SKM-1 treated with dmso at 0.1 percent for 144 hours (cell line): ENCODE measurements at regions not wholly inside any gene's neighbourhood (a gene's known extent, or its start where the extent isn't known, plus 50 kb on each side); places are given as distances from the start of the nearest gene placed in this dataset.

Experiments
- DNase-seq: peaks from one replicate; lab custom pipeline; 2025; ENCODE audit not compliant: unreplicated experiment; lab: John Stamatoyannopoulos, UW

DNA sequence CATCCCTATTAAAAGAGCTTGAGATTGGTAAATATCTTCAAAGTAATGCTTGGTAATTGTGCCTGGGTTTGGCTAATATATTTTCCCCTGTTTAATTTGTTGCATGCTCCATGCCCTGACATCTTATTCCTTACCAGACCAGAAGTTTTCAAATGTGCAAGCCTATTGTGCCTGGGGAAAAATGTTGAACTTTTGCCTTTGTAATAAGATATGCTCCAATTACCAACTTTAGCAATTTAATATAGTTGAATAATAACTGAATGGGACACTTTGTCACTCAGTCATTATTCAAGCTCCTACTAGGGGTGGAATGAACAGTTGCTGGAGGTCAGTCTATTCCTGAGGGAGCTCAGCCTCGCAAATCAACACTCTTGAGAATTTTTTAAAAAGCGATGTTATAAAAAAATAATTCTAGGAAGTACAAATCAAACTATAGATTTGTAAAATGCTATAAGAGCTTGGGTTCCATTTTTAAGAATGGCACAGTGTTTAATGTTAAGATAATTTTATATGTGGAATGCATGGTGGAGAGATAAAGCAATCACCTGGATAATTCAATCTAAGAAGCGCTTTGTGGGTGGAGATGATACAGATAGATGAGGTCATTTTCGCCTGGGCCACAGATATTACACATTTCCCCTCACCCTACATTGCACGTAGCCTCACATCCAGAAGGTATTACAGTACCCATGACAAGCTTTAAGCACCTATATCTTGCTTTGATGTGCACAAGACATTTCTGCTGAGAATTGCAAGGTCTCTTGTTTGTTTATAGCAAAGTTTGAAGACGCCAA, 231.8 kb downstream of the PIK3R1 start:
- DNase-seq: no peak

GRCh38 chr5:68449380-68449779, 233.8 kb downstream of the PIK3R1 start:
- DNase-seq: no peak

- no peak for DNase-seq
These were observed 234.8 kb downstream of the PIK3R1 start for GRCh38 chr5:68450245-68450852.

DNA sequence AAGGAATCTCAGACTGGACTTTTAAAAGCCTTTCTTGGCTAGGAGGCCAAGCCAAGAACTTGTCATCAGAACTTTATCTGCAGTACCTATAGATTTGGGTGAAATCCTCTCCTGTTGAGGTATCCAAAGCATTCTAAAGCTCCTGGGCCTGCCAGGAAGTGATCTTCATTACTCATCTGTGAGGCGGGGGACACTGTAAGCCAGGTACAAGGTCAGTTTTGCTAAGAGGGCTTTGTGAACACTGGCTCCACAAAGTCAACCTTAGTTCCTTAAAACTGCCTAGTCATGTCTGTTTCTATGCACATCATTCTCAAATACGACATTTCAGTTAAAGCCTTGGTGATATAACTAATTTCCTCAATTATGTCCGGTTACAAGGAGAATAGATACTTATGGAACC, 236.7 kb downstream of the PIK3R1 start:
- no peak for DNase-seq

DNA sequence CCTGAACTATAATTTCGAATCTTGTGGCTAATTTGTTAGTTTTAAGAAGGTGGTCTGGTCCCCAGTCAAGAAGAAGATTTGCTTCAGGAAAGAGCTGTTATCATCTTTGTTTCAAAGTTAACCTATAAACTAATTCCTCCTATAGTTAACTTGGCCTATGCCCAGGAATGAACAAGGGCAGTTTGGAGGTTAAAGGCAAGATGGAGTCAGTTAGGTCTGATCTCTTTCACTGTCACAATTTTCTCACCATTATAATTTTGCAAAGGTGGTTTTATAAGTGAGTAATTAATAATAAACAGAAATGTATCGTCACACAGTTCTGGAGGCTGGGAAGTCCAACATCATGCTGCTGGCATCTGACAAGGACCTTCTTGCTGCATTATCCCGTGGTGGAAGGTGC, 238.6 kb downstream of the PIK3R1 start:
- DNase-seq: no peak

GRCh38 chr5:68454766-68455165, 239.2 kb downstream of the PIK3R1 start:
- DNase-seq: no peak

- DNase-seq: no peak
These were observed 239.7 kb downstream of the PIK3R1 start for GRCh38 chr5:68455216-68455615.

DNA sequence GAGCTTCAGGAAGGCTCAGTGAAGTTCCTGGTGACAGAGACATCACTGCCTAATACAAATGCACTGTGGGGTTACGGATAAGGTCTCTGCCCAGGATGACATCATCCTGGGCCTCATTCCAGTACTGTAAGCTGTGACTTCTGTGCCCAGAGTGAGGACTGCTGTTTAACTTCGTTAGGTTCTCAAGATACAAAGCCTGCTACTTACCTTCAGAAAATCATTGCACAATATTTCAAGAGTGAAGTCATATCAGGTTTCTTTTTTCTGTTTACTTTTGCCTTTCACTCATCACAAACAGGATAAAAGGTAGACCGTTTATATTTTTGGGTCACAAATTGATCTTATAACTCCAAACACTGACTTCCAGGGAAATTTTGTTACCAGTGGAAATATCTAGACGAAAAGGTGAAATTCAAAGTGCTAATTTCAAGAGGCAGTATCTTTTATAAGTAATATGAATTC, 241.2 kb downstream of the PIK3R1 start:
- DNase-seq: no peak

GRCh38 chr5:68457285-68457684, 241.7 kb downstream of the PIK3R1 start:
- no peak for DNase-seq

GRCh38 chr5:68458416-68459021, 243.0 kb downstream of the PIK3R1 start:
- DNase-seq: no peak

DNA sequence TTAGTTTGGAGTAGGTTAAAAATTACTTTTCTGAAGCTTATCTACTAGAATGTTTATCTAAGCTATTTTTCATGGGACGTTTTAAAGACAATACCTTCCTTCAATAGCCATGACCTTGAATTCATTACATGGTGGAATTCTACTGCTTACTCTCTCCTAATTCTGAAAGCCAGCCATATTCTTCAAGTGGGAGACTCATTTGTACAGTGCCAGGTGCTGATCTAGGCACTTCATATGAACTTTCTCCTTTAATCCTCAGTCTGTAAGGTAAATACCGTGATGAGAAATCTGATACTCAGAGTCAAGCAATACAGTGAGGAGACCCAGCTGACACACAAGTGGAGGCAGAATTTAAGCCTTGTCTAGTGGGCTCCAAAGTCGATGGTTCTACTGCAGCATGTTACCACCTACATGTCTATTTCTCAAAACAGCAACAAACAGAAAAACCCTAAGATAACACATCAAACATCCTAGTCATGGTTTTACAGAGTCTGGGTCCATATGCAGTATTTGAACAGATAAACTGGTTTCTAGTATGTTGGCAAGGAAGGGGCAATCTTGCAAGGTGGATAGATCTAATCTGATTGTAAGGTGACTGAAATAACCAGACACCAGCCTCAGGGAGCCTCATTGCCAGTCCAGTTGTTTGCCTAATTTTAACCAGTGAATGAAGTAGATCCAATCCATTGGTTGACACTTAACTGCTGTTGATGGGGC, 243.7 kb downstream of the PIK3R1 start:
- DNase-seq: no peak

DNA sequence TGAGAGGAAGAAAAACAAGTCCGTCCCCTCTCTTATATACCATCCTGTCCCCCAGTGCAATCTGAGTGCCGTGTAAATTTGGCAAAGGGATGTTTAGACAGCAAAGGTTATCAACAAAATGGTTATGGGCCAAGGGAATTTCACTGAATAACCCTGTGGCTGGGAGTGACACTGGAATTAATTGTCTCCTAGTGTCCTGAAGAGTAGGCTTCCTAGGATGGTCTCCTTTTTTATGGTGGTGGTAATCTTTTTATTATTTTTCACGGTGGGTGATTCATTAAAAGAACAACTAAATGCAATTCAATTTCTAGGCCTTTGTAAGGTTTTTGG, 244.2 kb downstream of the PIK3R1 start:
- DNase-seq: no peak

DNA sequence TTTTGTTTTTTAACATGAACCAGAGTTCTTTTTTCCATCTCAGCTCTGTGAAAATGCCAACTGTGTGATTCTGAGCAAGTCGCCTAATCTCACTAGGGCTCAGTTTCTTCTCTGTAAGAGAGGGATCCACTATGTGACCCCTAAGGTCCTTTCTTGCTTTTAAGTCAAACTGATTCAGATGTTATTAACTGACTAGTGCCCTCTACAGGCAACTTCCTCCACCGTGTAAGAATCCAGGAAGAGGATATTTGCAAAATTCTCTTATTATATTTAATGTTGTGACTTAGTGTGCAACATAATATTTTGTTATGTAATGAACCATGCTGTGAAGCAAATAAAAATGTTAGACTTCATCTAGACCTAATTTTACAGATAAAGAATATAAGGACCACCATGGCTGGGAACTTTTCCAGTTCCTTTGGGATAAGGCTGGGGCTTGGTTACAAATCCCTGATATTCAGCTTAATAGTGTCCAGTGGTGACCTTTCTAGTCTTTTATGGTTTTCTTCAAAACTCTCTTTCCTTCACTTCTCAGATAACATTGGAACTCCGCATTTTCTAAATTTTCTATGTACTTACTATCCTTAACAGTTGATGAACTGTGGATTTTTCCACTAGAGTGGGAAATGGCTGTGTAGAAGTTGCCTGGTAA, 244.7 kb downstream of the PIK3R1 start:
- DNase-seq: peak; percentile 57

DNA sequence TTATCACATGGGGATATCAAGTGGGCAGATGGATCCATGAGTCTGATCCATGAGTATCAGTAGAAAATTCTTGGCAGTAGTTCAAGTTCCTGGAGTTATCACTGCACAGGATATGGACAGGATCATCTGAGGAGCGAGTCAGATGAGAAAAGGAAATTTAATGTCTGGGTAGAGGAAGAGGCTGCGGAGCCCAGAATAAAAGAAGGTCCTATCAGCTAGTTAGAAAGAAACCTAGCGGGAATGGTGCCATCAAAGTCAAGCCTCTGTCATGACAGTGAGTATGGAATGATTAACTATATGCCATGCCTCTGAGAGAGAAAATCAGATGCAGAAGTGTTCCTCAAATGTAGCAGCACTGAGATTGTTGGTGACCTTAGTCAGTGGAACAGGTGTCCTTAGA, 248.1 kb downstream of the PIK3R1 start:
- no peak for DNase-seq

GRCh38 chr5:68464424-68464823, 248.9 kb downstream of the PIK3R1 start:
- no peak for DNase-seq

GRCh38 chr5:68465133-68465532, 249.6 kb downstream of the PIK3R1 start:
- DNase-seq: no peak

DNA sequence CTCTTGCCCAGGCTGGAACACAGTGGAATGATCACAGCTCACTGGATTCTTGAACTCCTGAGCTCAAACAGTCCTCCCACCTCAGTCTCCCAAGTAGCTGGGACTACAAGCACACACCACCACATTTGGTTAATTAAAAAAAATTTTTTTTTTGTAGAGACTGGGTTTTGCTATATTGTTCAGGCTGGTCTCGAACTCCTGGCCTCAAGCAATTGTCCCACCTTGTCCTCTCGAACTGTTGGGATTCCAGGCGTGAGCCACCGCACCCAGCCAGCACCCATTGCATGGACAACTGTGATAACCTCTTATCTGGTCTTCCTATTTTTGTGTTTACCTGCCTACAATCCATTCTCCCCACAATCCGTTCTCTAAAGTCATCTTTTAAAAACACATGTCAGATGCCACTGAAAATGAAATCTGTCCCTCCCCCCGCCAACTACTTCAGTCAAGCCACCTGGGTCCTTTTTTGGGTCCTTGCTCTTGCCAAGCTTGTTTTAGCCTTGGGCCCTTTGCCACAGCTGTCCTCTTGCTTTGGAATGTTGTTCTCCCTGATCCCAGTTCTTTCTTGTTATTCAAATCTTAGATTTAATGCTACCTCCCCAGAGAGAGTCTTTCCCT, 250.5 kb downstream of the PIK3R1 start:
- no peak for DNase-seq

GRCh38 chr5:68467208-68467607, 251.7 kb downstream of the PIK3R1 start:
- DNase-seq: no peak

DNA sequence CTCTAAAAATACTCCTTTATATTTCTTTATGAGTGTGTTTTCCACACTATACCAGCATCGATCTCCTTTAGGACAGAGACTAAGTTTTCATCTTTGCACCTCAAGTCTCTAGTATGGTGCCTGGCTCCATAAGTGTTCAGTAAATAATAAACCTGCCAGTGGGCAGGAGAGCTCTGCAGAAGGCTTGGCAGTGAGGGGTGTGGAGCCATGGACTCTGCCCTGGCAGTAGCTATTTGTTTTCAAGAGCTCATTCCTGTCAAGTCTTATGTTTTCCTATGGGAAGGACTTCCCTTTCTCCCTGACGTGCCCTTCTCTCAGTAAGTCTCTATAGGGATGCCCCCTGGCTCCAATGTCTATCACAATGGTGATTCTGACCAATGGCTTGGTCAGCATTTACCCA, 252.2 kb downstream of the PIK3R1 start:
- no peak for DNase-seq

GRCh38 chr5:68468322-68468721, 252.8 kb downstream of the PIK3R1 start:
- DNase-seq: no peak

DNA sequence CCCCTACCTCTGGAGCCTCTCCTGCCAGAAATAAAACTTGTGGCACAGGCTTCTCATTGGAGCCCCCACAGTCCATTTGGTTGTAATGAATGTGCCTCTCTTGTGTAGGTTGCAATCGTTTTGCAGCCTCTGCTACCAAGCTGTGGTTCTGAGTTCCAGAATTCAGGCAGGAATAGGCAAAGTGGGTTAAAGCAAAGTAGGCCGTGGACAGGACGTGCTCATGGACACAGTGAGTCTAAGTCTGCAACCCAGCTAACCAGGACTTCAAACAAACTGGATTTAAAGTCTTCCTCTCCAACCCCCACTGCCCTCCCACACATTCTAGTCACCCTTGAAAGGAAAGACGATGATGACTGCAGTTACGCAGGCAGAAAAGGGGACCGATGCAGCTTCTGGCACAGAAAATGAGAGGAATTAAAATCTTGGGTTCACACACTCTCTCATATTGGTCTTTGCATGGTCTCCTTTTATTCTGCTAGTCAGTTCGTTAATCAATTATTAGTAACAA, 260.0 kb downstream of the PIK3R1 start:
- DNase-seq: no peak
